Endothelial cell of umbilical vein (primary cell): ENCODE measurements at regions not wholly inside any gene's neighbourhood (a gene's known extent, or its start where the extent isn't known, plus 50 kb on each side); places are given as distances from the start of the nearest gene placed in this dataset.
"Not testable (repeated sequence)": the region's sequence is repeated elsewhere in the genome, so short reads cannot be mapped to it uniquely, and the experiment has no call there.

ENCODE experiments used
- BruUV-seq: library from RNA; stranded (reverse); fragments of 400-500 nt; replicated peaks from 2 replicates; lab custom pipeline; 2021; lab: Mats Ljungman, UMichigan
- CTCF ChIA-PET: fragments of 300-600, 350-600 bp; sonication (Branson Sonifier 250); formaldehyde crosslinking; loops from one replicate; lab custom pipeline; 2021; ENCODE audit warnings: antibody characterized with exemption, inconsistent platforms; lab: Charles Lee
- POLR2A ChIA-PET: fragments of 300-600, 350-600 bp; sonication (Branson Sonifier 250); formaldehyde crosslinking; loops from one replicate; lab custom pipeline; 2021; ENCODE audit warnings: antibody characterized with exemption, inconsistent platforms; lab: Charles Lee
- DNase-seq: peaks from one replicate; pipeline ENCODE4 v3.0.0-alpha.2; 2011; ENCODE audit warnings: low read depth, low spot score
- FAIRE-seq: peaks from 2 replicates; lab custom pipeline; 2011; peaks lifted over from hg19 to GRCh38; lab: Jason Lieb, UNC
- H2AFZ ChIP-seq: 2 replicates; pipeline ENCODE4 v1.6.0; 2012; ENCODE audit warnings: low read depth, low read length, control low read depth, inconsistent platforms
- H3K27ac ChIP-seq: 2 replicates; pipeline ENCODE4 v1.5.1; 2011; ENCODE audit warnings: low read depth, mild to moderate bottlenecking, control low read depth, low read length, moderate library complexity; ENCODE audit not compliant: insufficient read depth
- H3K27me3 ChIP-seq, 2 experiments: 2 replicates each; pipeline versions ENCODE4 v1.6.0 to v1.6.1; 2011; ENCODE audit warnings: low read length in 2 of 2, mixed read lengths in 1 of 2; ENCODE audit not compliant: control insufficient read depth in 2 of 2, insufficient read depth in 2 of 2
- H3K36me3 ChIP-seq, 2 experiments: 2 replicates in 1 of 2; 3 replicates in 1 of 2; pipeline ENCODE4 v1.5.1; 2011; ENCODE audit warnings: low read length in 2 of 2, mild to moderate bottlenecking in 1 of 2, moderate library complexity in 1 of 2; ENCODE audit not compliant: control insufficient read depth in 2 of 2, insufficient read depth in 2 of 2; ENCODE audit errors: extremely low read depth in 1 of 2
- H3K4me1 ChIP-seq: 3 replicates; pipeline ENCODE4 v1.5.1; 2011; ENCODE audit warnings: mild to moderate bottlenecking, low read length; ENCODE audit not compliant: control insufficient read depth, insufficient read depth; ENCODE audit errors: extremely low read depth
- H3K4me2 ChIP-seq: 2 replicates; pipeline ENCODE4 v1.6.1; 2011; ENCODE audit warnings: low read length, control low read depth, mixed read lengths; ENCODE audit not compliant: insufficient read depth
- H3K4me3 ChIP-seq, 3 experiments: fragments of 200-600 bp in 1 of 3; sonication (generic), shearing (Covaris generic) in 1 of 3; replicated peaks in 1 of 3; 2 replicates each; pipeline ENCODE4 v1.5.1; 2011 to 2016; ENCODE audit warnings: control low read depth in 3 of 3, low read length in 3 of 3, mild to moderate bottlenecking in 2 of 3, inconsistent platforms in 1 of 3, low read depth in 1 of 3, moderate library complexity in 1 of 3; ENCODE audit not compliant: insufficient read depth in 1 of 3
- H3K79me2 ChIP-seq: 2 replicates; pipeline ENCODE4 v1.6.0; 2012; ENCODE audit warnings: low read length, inconsistent platforms; ENCODE audit not compliant: control insufficient read depth, insufficient read depth
- H3K9ac ChIP-seq: replicated peaks from 2 replicates; pipeline ENCODE3; 2011; ENCODE audit warnings: low read length, control low read depth; ENCODE audit not compliant: insufficient read depth; ENCODE audit errors: extremely low read depth
- H3K9me1 ChIP-seq: replicated peaks from 3 replicates; pipeline ENCODE4 v1.6.0; 2011; ENCODE audit warnings: mild to moderate bottlenecking, low read length; ENCODE audit not compliant: control insufficient read depth, insufficient read depth; ENCODE audit errors: extremely low read depth
- H3K9me3 ChIP-seq: replicated peaks from 2 replicates; pipeline ENCODE4 v1.5.1; 2012; ENCODE audit warnings: low read length, inconsistent platforms; ENCODE audit not compliant: control insufficient read depth, insufficient read depth
- H4K20me1 ChIP-seq: replicated peaks from 2 replicates; pipeline ENCODE3; 2011; ENCODE audit warnings: mild to moderate bottlenecking, low read length; ENCODE audit not compliant: control insufficient read depth, insufficient read depth; ENCODE audit errors: extremely low read depth
- EZH2 ChIP-seq: IDR thresholded peaks from 2 replicates; pipeline ENCODE4 v1.6.1; 2012; ENCODE audit warnings: borderline replicate concordance, low read depth, mild to moderate bottlenecking, moderate library complexity, low read length, inconsistent platforms; ENCODE audit not compliant: severe bottlenecking
- FOS ChIP-seq: IDR thresholded peaks from 2 replicates; pipeline ENCODE4 v1.6.1; 2011; ENCODE audit warnings: mild to moderate bottlenecking, low read length, moderate library complexity, borderline replicate concordance; ENCODE audit not compliant: insufficient read depth
- GATA2 ChIP-seq: IDR thresholded peaks from 2 replicates; pipeline ENCODE4 v1.7.0; 2011; ENCODE audit warnings: low read depth, mild to moderate bottlenecking, moderate library complexity, mixed read lengths, low read length; ENCODE audit not compliant: insufficient read length, insufficient read depth
- JUN ChIP-seq: IDR thresholded peaks from 2 replicates; pipeline ENCODE4 v1.6.1; 2011; ENCODE audit warnings: borderline replicate concordance, low read depth; ENCODE audit not compliant: insufficient read length, insufficient read depth
- MYC ChIP-seq: IDR thresholded peaks from one replicate; pipeline ENCODE4 v1.6.1; 2011; ENCODE audit warnings: mild to moderate bottlenecking, low read depth, low read length
- POLR2A ChIP-seq: IDR thresholded peaks from 2 replicates; pipeline ENCODE4 v1.6.1; 2012; ENCODE audit warnings: low read depth, mild to moderate bottlenecking, control low read depth, low read length
- POLR2AphosphoS5 ChIP-seq: IDR thresholded peaks from 2 replicates; pipeline ENCODE4 v1.6.1; 2012; ENCODE audit warnings: low read depth, mild to moderate bottlenecking, control low read depth, low read length, moderate library complexity; ENCODE audit not compliant: insufficient read depth
- dilution Hi-C: fragments of 300-500 bp; cut with MboI; formaldehyde crosslinking; loops from one replicate; pipeline ENCODE4 v1.15.0; 2019; ENCODE audit warnings: low sequenced_read_pairs; ENCODE audit not compliant: extremely low pct_ligation_motif_present
- intact Hi-C: fragments of 100-400 bp; cut with micrococcal nuclease; formaldehyde crosslinking; loops from one replicate; pipeline ENCODE4 v1.10.0; 2022
- TF ChIP-seq, protein P1 (sequence below), 2 donors: IDR thresholded peaks; 1 replicate in 1 of 2; 2 replicates in 1 of 2; pipeline ENCODE4 v1.5.1; 2011; ENCODE audit warnings: low read length in 2 of 2, mild to moderate bottlenecking in 2 of 2, moderate library complexity in 2 of 2, control low read depth in 1 of 2, inconsistent platforms in 1 of 2, low read depth in 1 of 2; ENCODE audit not compliant: insufficient read depth in 1 of 2; ENCODE audit errors: extremely low read depth in 1 of 2
- TF ChIP-seq, protein P2 (sequence below): IDR thresholded peaks from 2 replicates; pipeline ENCODE4 v1.6.1; 2011; ENCODE audit not compliant: insufficient read depth, insufficient read length

DNA sequence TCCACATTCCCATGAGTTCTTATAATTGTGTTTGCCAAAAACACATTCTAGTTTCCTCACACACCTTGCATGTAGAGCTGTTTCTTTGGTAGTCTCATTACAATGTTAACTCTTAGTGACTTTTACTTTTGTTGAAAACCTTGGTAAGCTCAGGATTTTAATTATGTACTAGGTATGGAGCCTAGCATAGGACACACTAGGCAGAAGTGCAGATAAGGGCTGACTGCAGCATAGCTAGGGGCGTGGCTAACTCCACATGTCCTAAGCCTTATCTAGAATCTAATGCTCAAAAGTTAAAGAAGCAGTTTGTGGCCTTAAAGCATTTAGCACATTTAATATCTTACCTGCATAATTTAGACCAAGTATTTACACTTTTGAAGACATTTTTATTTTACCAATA lies 153.7 kb upstream of the FBXO11 start:
- DNase-seq (no peak), FAIRE-seq (no peak)
- no peaks in the 10 kb centered on the region for H3K4me1 ChIP-seq
- dilution Hi-C loops, result no loop called here
- no peak overlapping the region for H3K27ac ChIP-seq
- no TSS peak for BruUV-seq
- CTCF ChIA-PET, result interaction anchor here (0.6 to 0.9 kb wide), 2 partner anchors 47 to 229 kb away, joined by 3 read pairs; no protein-coding TSS in a partner anchor
- H3K79me2 ChIP-seq, result no peaks in the 10 kb centered on the region
- POLR2A ChIA-PET, result no interaction called here
- no peak for TF ChIP-seq JUN
- TF ChIP-seq EZH2, result no peak
- no peak for TF ChIP-seq POLR2AphosphoS5
- TF ChIP-seq, protein P1, sequence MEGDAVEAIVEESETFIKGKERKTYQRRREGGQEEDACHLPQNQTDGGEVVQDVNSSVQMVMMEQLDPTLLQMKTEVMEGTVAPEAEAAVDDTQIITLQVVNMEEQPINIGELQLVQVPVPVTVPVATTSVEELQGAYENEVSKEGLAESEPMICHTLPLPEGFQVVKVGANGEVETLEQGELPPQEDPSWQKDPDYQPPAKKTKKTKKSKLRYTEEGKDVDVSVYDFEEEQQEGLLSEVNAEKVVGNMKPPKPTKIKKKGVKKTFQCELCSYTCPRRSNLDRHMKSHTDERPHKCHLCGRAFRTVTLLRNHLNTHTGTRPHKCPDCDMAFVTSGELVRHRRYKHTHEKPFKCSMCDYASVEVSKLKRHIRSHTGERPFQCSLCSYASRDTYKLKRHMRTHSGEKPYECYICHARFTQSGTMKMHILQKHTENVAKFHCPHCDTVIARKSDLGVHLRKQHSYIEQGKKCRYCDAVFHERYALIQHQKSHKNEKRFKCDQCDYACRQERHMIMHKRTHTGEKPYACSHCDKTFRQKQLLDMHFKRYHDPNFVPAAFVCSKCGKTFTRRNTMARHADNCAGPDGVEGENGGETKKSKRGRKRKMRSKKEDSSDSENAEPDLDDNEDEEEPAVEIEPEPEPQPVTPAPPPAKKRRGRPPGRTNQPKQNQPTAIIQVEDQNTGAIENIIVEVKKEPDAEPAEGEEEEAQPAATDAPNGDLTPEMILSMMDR (IDR thresholded peaks at IDR 0.05; ENCODE audit: extremely low read depth in 1 of 2, insufficient read depth in 1 of 2, low read depth in 1 of 2, low read length in 2 of 2), result no peak
- TF ChIP-seq GATA2, result no peak
- TF ChIP-seq, protein P2, sequence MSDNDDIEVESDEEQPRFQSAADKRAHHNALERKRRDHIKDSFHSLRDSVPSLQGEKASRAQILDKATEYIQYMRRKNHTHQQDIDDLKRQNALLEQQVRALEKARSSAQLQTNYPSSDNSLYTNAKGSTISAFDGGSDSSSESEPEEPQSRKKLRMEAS, result no peak
- no peak for TF ChIP-seq FOS
- no peak for TF ChIP-seq MYC
- no peak for TF ChIP-seq POLR2A
- H4K20me1 ChIP-seq, result no peaks in the 10 kb centered on the region
- no peak overlapping the region for H3K4me3 ChIP-seq
- H3K9me3 ChIP-seq, result no peaks in the 10 kb centered on the region
- peaks cover 3 to 8% of the 10 kb centered on the region in 2 experiments for H3K27me3 ChIP-seq
- no peak overlapping the region for H3K4me2 ChIP-seq
- no peaks in the 10 kb centered on the region for H3K36me3 ChIP-seq
- no peak overlapping the region for H2AFZ ChIP-seq
- H3K9ac ChIP-seq, result no peak overlapping the region
- no peaks in the 10 kb centered on the region for H3K9me1 ChIP-seq
- intact Hi-C loops, result no loop called here

DNA sequence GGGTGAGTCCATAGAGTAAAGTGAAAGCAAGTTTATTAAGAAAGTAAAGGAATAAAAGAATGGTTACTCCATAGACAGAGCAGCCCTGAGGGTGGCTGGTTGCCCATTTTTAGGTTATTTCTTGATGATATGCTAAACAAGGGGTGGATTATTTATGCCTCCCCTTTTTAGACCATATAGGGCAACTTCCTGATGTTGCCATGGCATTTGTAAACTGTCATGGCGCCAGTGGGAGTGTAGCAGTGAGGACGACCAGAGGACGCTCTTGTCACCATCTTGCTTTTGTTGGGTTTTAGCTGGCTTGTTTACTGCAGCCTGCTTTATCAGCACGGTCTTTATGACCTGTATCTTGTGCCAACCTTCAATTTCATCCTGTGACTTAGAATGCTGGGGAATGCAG lies 155.4 kb upstream of the FBXO11 start:
- H3K4me1 ChIP-seq, H4K20me1 ChIP-seq, H3K9me3 ChIP-seq, H3K36me3 ChIP-seq, H3K4me2 ChIP-seq, BruUV-seq, H3K27ac ChIP-seq, H3K4me3 ChIP-seq, H3K79me2 ChIP-seq, intact Hi-C loops, dilution Hi-C loops, DNase-seq, H3K9ac ChIP-seq, POLR2A ChIA-PET, FAIRE-seq, CTCF ChIA-PET, H2AFZ ChIP-seq, H3K9me1 ChIP-seq: not testable (repeated sequence)
- H3K27me3 ChIP-seq, result peaks cover 3 to 11% of the 10 kb centered on the region in 2 experiments
